GM18907 (cell line): ENCODE measurements at regions not wholly inside any gene's neighbourhood (a gene's known extent, or its start where the extent isn't known, plus 50 kb on each side); places are given as distances from the start of the nearest gene placed in this dataset.
"Not testable (repeated sequence)": the region's sequence is repeated elsewhere in the genome, so short reads cannot be mapped to it uniquely, and the experiment has no call there.

Experiments used
- ATAC-seq: cut with Tn5 transposase; IDR thresholded peaks from one replicate; pipeline ENCODE4 v1.9.1; 2021; ENCODE audit warnings: mild to moderate bottlenecking, moderate library complexity; ENCODE audit not compliant: unreplicated experiment

DNA sequence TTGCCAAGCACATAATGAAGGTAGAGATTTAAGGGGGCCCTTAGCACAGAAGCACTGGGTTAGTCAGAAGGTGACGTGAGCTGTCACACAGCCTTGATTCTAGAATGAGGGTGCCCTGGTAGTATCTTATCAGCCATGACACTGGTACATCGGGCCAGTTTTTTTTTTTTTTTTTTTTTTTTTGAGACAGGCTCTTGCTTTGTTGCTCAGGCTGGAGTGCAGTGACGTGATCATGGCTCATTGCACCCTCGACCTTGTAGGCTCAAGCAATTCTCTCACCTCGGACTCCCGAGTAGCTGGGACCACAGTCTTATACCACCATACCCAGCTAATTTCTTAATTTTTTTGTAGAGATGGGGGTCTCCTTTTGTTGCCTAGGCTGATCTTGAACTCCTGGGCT lies 872.6 kb upstream of the DEFB115 start:
- ATAC-seq: not testable (repeated sequence)

- ATAC-seq: not testable (repeated sequence)
Measured at GRCh38 chr20:30386099-30386498, 871.4 kb upstream of the DEFB115 start.

DNA sequence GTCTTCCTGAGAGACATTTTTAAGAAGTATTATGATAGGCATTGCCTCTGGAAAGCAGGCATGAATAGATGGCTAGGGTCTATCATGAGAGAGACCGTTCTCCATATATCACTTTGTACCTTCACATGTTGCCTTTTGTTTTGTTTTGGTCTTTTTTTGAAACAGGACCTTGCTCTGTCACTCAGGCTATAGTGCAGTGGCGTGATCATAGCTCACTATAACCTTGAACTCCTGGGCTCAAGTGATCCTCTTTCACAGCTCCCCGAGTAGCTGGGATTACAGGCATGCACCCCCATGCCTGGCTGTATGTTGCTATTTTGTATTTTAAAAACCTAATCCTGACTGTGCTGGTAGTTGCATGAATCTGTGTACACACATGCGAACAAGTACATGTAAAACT lies 869.6 kb upstream of the DEFB115 start:
- ATAC-seq: not testable (repeated sequence)

DNA sequence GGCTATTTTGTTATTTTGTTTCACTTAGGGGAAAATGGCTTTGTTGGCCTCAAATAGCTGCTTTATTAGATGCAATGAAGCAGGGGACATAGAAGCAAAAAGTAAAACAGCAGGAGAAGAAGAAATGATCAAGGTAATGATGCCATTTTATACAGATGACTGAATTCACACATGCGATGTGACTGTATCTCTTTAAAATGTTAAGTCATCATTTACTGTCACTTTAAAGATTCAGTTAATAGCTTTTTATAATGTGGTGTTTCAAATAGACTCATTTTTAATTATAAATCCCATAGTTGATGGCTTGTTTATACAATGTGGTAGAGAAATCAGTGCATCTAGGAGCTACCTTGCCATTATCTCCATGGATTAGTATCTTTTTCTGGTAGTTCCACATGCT lies 863.9 kb upstream of the DEFB115 start:
- ATAC-seq: not testable (repeated sequence)

GRCh38 chr20:30397111-30397510 lies 860.4 kb upstream of the DEFB115 start:
- not testable (repeated sequence) for ATAC-seq

DNA sequence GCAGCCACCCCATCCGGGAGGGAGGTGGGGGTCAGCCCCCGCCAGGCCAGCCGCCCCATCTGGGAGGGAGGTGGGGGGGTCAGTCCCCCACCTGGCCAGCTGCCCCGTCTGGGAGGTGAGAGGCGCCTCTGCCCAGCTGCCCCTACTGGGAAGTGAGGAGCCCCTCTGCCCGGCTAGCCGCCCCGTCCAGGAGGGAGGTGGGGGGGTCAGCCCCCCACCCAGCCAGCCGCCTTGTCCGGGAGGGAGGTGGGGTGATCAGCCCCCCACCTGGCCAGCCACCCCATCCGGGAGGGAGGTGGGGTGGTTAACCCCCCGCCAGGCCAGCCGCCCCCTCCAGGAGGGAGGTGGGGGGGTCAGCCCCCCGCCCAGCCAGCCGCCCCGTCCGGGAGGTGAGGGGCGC lies 852.4 kb upstream of the DEFB115 start:
- not testable (repeated sequence) for ATAC-seq

DNA sequence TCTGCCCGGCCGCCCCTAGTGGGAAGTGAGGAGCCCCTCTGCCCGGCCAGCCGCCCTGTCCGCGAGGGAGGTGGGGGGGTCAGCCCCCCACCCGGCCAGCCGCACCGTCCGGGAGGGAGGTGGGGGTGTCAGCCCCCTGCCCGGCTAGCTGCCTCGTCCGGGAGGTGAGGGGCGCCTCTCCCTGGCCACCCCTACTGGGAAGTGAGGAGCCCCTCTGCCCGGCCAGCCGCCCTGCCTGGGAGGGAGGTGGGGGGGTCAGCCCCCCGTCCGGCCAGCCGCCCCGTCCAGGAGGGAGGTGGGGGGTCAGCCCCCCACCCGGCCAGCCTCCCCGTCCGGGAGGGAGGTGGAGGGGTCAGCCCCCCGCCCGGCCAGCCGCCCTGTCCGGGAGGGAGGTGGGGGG lies 851.9 kb upstream of the DEFB115 start:
- not testable (repeated sequence) for ATAC-seq

- not testable (repeated sequence) for ATAC-seq
Measured at GRCh38 chr20:30406370-30406769, 851.1 kb upstream of the DEFB115 start.

- ATAC-seq: no peak
Measured at GRCh38 chr20:30412972-30413371, 844.5 kb upstream of the DEFB115 start.

DNA sequence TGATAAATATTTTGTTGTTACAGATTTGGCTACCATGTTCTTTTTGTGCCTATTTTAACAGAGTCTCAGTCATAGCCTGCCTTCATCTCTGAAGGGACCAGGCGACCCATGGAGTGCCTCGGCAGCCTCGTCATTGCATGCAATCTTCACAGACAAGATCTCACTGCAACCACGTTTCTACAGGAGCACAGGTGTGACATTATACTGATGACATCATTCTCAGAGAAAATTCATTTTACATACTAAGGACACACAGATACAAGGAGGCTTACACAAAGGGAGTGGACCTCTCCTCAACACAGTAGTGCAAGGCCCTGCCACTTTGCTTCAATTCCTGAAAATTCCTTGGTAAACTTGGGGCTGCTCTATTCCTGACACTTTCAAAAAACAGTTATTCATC lies 840.1 kb upstream of the DEFB115 start:
- not testable (repeated sequence) for ATAC-seq

GRCh38 chr20:30418378-30418777 lies 839.1 kb upstream of the DEFB115 start:
- ATAC-seq: not testable (repeated sequence)

DNA sequence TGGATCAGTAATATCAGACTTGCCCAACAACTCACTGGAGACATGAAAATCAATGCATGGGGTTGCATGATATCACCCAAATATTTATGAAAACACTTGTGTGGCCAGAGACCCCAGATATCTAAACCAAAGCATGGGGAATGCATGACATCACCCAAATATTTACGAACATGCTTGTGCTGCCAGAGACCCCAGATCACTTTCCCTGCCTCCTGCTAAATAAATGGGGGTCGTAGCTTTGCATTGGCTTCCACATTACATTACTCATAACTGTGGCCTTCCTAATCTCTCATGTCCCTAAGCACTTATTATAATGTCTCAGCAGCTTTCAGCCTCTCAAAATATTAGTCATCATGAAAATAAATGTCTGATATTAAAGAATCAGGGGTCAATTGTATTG lies 838.0 kb upstream of the DEFB115 start:
- no peak for ATAC-seq

DNA sequence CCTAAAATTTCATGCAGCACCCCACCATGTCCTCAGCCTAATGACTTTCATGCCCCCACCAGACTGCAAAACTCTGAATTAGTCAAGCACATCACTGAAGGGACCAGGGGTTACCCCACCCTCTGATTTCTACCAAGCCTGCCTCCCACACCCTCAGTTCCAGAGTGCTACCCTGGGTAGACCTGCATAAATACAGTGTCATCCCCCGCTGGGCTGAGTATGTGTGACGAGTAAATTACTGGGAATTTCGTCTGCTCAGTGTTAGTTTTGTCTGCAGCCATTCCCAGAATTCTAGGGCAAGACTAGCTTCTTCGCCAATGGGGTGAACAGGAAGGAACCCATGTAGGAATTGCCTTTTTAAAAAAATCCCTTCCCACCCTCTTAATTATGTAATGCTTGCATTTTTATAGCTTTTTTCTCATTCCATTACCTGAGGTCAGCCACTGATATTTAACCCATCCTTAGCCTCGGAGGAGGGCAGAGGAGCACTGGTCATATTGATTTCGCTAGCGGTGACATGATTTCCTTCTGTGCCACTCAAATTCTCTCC lies 837.5 kb upstream of the DEFB115 start:
- not testable (repeated sequence) for ATAC-seq
